ENCODE measurements at regions not wholly inside any gene's neighbourhood (a gene's known extent, or its start where the extent isn't known, plus 50 kb on each side); places are given as distances from the start of the nearest gene placed in this dataset.
"Not testable (repeated sequence)": the region's sequence is repeated elsewhere in the genome, so short reads cannot be mapped to it uniquely, and the experiment has no call there.

DNA sequence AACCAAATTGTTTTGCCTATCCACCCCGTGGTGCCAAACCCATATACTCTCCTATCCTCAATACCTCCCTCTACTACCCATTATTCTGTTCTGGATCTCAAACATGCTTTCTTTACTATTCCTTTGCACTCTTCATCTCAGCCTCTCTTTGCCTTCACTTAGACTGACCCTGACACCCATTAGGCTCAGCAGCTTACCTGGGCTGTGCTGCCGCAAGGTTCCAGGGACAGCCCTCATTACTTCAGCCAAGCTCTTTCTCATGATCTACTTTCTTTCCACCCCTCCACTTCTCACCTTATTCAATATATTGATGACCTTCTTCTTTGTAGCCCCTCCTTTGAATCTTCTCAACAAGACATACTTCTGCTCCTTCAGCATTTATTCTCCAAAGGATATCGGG, 517.9 kb downstream of the IRS2 start:
- not testable (repeated sequence) for DNase-seq

DNA sequence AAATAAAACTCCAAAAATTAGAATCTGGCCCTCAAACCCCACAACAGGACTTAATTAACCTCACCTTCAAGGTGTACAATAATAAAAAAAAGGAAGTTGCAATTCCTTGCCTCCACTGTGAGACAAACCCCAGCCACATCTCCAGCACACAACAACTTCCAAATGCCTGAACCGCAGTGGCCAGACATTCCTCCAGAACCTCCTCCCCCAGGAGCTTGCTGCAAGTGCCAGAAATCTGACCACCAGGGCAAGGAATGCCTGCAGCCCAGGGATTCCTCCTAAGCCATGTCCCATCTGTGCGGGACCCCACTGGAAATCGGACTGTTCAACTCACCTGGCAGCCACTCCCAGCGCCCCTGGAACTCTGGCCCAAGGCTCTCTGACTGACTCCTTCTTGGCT, 519.0 kb downstream of the IRS2 start:
- not testable (repeated sequence) for DNase-seq

GRCh38 chr13:109265438-109265742, 521.0 kb downstream of the IRS2 start:
- DNase-seq: not testable (repeated sequence)

GRCh38 chr13:109264603-109265437, 521.6 kb downstream of the IRS2 start:
- DNase-seq: not testable (repeated sequence)

GRCh38 chr13:109257761-109258157, 528.6 kb downstream of the IRS2 start:
- not testable (repeated sequence) for DNase-seq
